Endothelial cell of hepatic sinusoid (primary cell): ENCODE measurements at regions not wholly inside any gene's neighbourhood (a gene's known extent, or its start where the extent isn't known, plus 50 kb on each side); places are given as distances from the start of the nearest gene placed in this dataset.

Source experiments
- in situ Hi-C: cut with HindIII; loops from 2 replicates; pipeline ENCODE4 v1.10.0; 2017; ENCODE audit warnings: low sequenced_read_pairs

GRCh38 chr21:32881458-32881857 lies 109.9 kb upstream of the PAXBP1 start:
- in situ Hi-C loops = no loop called here

- in situ Hi-C loops = no loop called here
Measured at GRCh38 chr21:32884062-32884461, 112.5 kb upstream of the PAXBP1 start.

GRCh38 chr21:32886339-32886738 lies 114.8 kb upstream of the PAXBP1 start:
- in situ Hi-C loops = no loop called here

- in situ Hi-C loops = no loop called here
Measured at GRCh38 chr21:32887026-32887425, 115.5 kb upstream of the PAXBP1 start.

DNA sequence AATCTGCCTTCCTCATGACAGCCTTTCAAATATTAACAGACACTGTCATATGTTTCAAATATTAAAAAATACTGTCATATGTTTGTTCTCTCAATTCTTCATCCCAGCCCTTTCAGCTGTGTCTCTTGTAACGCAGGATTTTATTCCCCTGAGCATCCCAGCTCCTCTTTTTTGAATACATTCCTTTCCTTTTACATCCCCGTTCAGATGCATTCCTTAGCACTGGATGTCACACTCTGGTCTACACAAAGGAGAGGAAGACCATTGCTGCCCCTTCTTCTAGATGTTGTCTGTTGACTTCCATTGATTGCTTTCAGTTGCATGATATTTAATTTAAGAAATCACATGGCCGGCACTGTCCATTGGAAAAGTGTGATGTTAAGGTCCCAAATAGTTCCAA lies 117.4 kb upstream of the PAXBP1 start:
- in situ Hi-C loops = no loop called here

DNA sequence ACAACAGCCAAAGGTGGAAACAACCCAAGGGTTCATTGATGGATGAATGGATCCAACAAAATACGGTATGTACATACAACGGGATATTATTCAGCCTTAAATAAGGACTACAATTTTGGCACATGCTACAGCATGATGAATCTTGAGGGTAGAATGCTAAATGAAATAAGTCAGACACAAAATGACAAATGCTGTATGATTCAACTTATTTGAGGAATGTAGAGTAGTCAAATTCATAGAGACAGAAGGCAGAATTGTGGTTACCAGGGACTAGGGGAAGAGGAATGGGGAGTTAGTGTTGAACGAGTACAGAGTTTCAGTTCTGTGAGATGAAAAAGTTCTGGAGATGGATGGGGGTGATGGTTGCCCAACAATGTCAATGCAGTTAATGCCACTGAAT lies 118.0 kb upstream of the PAXBP1 start:
- in situ Hi-C loops = no loop called here

DNA sequence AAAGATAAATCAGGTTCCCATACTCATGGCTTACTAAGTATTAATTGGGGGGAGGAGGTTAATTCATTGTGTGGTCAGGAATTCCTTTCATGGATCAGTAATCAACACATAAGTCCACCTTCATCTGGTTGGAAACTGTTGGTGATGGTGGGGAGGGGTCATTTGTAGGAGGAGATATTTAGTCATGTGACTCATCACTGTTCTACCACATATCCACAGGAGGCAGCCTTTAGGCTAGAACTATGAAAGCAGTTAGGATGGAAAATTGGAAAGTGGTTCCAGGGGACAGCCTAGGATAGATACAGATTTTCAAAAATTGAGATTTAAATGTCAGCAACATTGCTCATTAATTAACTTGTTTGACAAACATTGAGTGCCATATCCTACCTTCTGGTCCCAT lies 122.8 kb upstream of the PAXBP1 start:
- in situ Hi-C loops = no loop called here

DNA sequence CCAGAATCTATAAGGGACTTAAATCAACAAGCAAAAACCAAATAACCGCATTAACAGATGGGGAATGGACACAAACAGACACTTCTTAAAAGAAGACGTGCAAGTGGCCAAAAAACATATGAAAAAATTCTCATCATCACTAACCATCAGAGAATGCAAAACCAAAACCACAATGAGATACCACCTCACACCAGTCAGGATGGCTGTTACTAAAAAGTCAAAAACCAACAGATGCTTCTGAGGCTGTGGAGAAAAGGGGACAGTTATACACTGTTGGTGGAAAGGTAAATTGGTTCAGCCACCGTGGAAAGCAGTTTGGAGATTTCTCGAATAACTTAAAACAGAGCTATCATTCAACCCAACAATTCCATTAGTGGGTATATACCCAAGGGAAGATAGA lies 124.9 kb upstream of the OLIG2 start:
- in situ Hi-C loops = no loop called here

- in situ Hi-C loops = no loop called here
Measured at GRCh38 chr21:32907521-32907920, 118.2 kb upstream of the OLIG2 start.

DNA sequence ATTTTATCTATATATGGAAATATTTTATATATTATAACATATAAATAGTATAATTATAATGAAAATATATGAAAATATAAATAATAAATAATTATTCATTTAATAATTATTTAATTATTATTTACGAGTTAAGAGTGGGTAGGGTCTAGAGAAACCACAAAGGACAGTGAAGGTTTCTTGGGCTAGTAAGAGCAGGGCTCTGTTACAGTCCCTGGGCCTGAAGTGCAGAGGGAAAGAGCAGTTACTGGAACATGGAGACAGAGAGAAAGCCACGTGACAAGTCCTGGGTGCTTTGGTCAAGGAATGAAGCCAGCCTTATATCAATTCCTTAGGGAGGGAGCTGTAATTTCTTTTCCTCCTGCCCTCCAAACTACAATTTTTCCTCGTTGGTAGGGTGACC lies 117.2 kb upstream of the OLIG2 start:
- in situ Hi-C loops = no loop called here

- in situ Hi-C loops = no loop called here
Measured at GRCh38 chr21:32909393-32909792, 116.3 kb upstream of the OLIG2 start.

GRCh38 chr21:32914424-32915039 lies 111.2 kb upstream of the OLIG2 start:
- in situ Hi-C loops = no loop called here

DNA sequence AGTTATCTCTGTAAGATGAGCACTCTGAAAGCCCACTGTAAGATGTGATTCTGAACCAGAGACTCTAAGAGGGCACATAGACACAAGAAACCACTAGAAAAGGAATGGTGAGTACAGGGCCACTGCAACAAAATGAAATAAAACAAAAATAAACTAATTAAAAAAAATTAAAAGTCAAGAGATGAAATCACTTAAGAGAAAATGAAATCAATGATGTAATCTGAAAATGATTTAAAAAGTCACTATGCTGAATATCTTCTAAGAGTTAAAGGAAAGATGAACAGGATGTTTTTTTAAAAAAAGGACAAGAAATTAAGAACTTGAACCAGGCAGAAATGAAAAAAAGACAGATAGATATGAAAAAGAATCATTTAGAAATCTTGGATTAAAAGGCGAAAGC lies 110.6 kb upstream of the OLIG2 start:
- in situ Hi-C loops = no loop called here

GRCh38 chr21:32916088-32916487 lies 109.6 kb upstream of the OLIG2 start:
- in situ Hi-C loops = no loop called here

- in situ Hi-C loops = no loop called here
Measured at GRCh38 chr21:32916522-32917099, 109.1 kb upstream of the OLIG2 start.

DNA sequence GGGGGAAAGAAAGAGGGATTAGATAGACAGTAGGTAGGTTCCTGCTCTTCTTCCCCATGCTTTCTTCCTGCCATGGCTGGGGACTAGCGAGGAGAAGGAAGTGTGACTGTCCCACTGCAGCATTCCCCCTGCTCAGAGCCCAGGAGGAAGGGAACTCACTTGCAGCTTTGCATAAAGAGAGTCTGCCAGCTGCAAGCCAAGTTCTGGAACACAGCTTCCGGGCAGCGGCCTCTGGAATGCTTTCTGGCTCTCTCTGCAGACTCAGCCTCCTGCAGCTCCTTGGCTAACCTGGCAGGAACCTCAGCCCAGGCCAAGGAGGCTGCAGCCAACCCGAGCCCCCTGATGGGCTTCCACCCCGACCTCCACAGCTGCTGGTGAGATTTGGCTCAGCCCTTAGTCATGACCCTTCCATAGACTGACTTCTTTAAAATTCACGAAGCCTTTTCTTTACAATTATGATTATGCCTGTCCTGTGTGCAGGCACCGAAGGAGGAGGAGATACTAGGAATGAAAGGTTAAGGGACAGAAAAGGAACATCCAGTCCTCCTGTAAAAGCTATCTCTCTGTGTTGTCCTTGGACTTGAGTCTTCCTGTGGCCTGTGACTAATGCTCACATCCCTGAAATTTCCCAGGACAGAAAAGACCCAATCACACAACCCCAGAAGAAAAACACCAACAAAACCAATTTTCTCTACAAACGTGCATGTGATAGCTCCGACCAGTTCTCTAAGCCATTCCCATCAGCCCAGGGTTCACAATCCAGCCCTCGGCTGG lies 108.2 kb upstream of the OLIG2 start:
- in situ Hi-C loops = no loop called here

DNA sequence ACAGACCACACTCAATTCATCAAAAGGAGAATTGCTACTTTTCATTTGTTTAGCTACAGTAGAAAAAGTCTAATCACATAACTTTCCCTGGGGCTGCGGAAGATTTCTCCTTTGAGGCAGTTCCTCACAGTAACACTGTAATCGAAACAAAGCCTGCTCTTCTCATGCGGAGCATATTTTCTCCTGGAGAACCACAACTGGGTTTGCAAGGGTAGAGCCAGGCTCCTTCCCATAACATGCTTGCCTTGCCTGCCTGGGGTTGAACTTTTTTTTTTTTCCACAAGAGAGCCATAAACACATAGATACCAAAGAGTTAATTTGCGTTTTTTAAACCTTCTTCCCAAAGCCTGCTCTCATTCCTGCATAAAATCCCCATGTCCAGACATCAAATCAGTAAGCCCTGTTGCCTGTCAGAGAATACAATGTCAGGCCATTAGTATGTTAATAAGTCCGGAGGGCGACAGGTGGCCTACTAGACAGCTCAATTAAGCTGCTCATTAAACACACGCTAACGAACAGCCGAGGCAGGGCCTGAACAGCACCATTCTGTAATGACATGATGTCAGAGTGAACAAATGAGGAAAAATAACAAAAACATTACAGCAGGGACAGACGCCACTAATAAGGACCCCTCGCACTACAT lies 107.1 kb upstream of the OLIG2 start:
- in situ Hi-C loops = no loop called here

DNA sequence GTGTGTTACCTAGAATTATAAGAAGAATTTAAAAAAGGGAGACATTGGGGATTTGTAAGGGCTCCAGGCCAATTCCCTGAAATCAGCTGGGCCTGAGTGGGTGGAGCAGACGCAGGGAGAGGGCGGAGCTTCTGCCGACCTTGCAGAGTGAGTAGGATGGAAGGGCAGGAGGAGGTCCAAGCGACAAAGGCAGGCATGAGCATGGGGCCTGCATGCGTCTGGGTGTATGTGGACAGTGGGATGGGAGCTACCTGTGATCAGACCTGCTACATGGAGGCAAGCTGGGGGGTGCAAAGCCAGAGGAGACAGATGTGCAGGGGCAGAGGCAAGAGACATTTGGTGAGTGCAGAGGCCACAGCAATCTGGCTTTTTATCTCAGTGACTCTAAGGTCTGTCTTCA lies 105.3 kb upstream of the OLIG2 start:
- in situ Hi-C loops = no loop called here

GRCh38 chr21:32921632-32922230 lies 104.0 kb upstream of the OLIG2 start:
- in situ Hi-C loops = no loop called here

GRCh38 chr21:32925098-32925497 lies 100.6 kb upstream of the OLIG2 start:
- in situ Hi-C loops = no loop called here

DNA sequence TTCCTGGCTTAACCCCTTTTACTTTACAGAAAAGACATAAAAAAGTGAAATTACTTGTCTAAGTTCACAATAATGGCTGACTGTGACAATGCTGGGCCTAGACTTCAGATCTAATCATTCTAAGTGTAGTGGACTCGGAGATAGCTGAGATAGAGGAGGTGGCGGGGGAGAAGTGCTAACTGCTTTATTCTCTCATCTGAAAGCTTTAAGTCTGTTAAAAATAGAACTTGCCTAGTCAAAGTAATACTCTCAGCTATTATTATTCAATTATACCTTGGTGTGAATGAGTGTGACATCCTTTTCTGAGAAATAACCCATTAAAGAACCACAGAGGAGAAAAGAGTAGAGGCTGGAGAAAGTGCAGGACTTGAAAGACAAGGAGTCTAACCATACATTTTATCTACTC lies 96.1 kb upstream of the OLIG2 start:
- in situ Hi-C loops = no loop called here

DNA sequence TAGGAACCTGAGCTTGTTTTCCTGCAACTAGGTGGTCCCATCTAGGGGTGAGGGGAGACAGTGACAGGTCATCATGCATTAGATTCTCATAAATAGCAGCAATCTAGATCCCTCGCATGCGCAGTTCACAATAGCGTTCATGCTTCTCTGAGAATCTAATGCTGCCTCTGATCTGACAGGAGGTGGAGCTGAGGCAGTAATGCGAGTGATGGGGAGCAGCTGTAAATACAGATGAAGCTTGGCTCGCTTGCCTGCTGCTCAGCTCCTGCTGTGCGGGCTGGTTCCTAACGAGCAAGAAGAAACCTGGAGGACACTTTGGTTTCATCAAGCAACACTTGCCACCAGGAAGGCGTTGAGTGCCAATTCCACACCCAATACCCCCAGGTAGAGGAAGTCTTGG lies 95.1 kb upstream of the OLIG2 start:
- in situ Hi-C loops = no loop called here
